Mesenchymal stem cell (in vitro differentiated cells and primary cell): ENCODE measurements at regions not wholly inside any gene's neighbourhood (a gene's known extent, or its start where the extent isn't known, plus 50 kb on each side); places are given as distances from the start of the nearest gene placed in this dataset.

Experiments used
- DNase-seq: peaks from one replicate; pipeline ENCODE4 v3.0.0-alpha.2; 2013
- H2AFZ ChIP-seq: one replicate; pipeline ENCODE4 v1.6.1; 2013; ENCODE audit warnings: low read depth, mild to moderate bottlenecking, control low read depth, inconsistent platforms, low read length, moderate library complexity
- H2AK5ac ChIP-seq: 2 replicates; pipeline ENCODE4 v1.6.1; 2013; ENCODE audit warnings: low read length, moderate library complexity, mild to moderate bottlenecking, inconsistent platforms; ENCODE audit not compliant: severe bottlenecking
- H2BK120ac ChIP-seq: one replicate; pipeline ENCODE4 v1.6.1; 2013; ENCODE audit warnings: low read depth, mild to moderate bottlenecking, inconsistent platforms, low read length, moderate library complexity
- H2BK12ac ChIP-seq, 2 experiments: one replicate each; pipeline ENCODE4 v1.6.1; 2013; ENCODE audit warnings: inconsistent platforms in 2 of 2, low read length in 2 of 2, mild to moderate bottlenecking in 2 of 2, moderate library complexity in 2 of 2, control low read depth in 1 of 2
- H2BK15ac ChIP-seq: one replicate; pipeline ENCODE4 v1.6.1; 2013; ENCODE audit warnings: mild to moderate bottlenecking, low read depth, inconsistent platforms; ENCODE audit not compliant: poor library complexity, severe bottlenecking
- H2BK5ac ChIP-seq: 2 replicates; pipeline ENCODE4 v1.6.1; 2013; ENCODE audit warnings: low read depth, mild to moderate bottlenecking, low read length, control low read depth, inconsistent platforms; ENCODE audit not compliant: poor library complexity, severe bottlenecking
- H3K14ac ChIP-seq, 2 experiments: one replicate each; pipeline ENCODE4 v1.6.1; 2013; ENCODE audit warnings: inconsistent platforms in 2 of 2, low read length in 2 of 2, control low read depth in 1 of 2, mild to moderate bottlenecking in 1 of 2, moderate library complexity in 1 of 2
- H3K18ac ChIP-seq, 2 experiments: one replicate each; pipeline ENCODE4 v1.6.1; 2013; ENCODE audit warnings: inconsistent platforms in 2 of 2, low read length in 2 of 2, control low read depth in 1 of 2, low read depth in 1 of 2, mild to moderate bottlenecking in 1 of 2
- H3K23ac ChIP-seq, 2 experiments: one replicate each; pipeline ENCODE4 v1.6.1; 2013; ENCODE audit warnings: inconsistent platforms in 2 of 2, low read length in 2 of 2, mild to moderate bottlenecking in 2 of 2, moderate library complexity in 2 of 2, control low read depth in 1 of 2
- H3K27ac ChIP-seq: 2 replicates; pipeline ENCODE4 v1.5.1; 2013; ENCODE audit warnings: mild to moderate bottlenecking, moderate library complexity, low read length, control low read depth, inconsistent platforms; ENCODE audit not compliant: poor library complexity, severe bottlenecking
- H3K27me3 ChIP-seq, 2 experiments: 2 replicates each; pipeline versions ENCODE4 v1.6.1 to v1.7.0; 2013; ENCODE audit warnings: low read length in 2 of 2, mild to moderate bottlenecking in 2 of 2, moderate library complexity in 2 of 2, control low read depth in 1 of 2, inconsistent platforms in 1 of 2; ENCODE audit not compliant: control insufficient read depth in 1 of 2, insufficient read depth in 1 of 2
- H3K36me3 ChIP-seq, 2 experiments: 2 replicates each; pipeline versions ENCODE4 v1.6.1 to v1.7.0; 2013; ENCODE audit warnings: low read length in 2 of 2, control low read depth in 1 of 2, inconsistent platforms in 1 of 2, low read depth in 1 of 2, mild to moderate bottlenecking in 1 of 2; ENCODE audit not compliant: insufficient read depth in 2 of 2, control insufficient read depth in 1 of 2
- H3K4ac ChIP-seq, 2 experiments: one replicate each; pipeline ENCODE4 v1.6.1; 2013; ENCODE audit warnings: inconsistent platforms in 2 of 2, low read length in 2 of 2, mild to moderate bottlenecking in 2 of 2, moderate library complexity in 2 of 2, control low read depth in 1 of 2, low read depth in 1 of 2
- H3K4me1 ChIP-seq: 2 replicates; pipeline ENCODE4 v1.6.1; 2013; ENCODE audit warnings: low read depth, low read length, control low read depth; ENCODE audit not compliant: control insufficient read depth, insufficient read depth
- H3K4me2 ChIP-seq: 2 replicates; pipeline ENCODE4 v1.6.1; 2013; ENCODE audit warnings: low read length, mild to moderate bottlenecking, inconsistent platforms; ENCODE audit not compliant: poor library complexity, severe bottlenecking
- H3K4me3 ChIP-seq, 2 experiments: 2 replicates each; pipeline versions ENCODE4 v1.5.1 to v1.7.0; 2013; ENCODE audit warnings: low read length in 2 of 2, mild to moderate bottlenecking in 2 of 2, control low read depth in 1 of 2, low read depth in 1 of 2; ENCODE audit not compliant: insufficient read depth in 1 of 2
- H3K79me1 ChIP-seq: replicated peaks from 2 replicates; pipeline ENCODE4 v1.6.1; 2013; ENCODE audit warnings: mild to moderate bottlenecking, control low read depth, low read length, inconsistent platforms; ENCODE audit not compliant: poor library complexity, severe bottlenecking
- H3K9ac ChIP-seq: 2 replicates; pipeline ENCODE4 v1.7.0; 2013; ENCODE audit warnings: mild to moderate bottlenecking, low read length, moderate library complexity
- H3K9me3 ChIP-seq: 2 replicates; pipeline ENCODE4 v1.7.0; 2013; ENCODE audit warnings: mild to moderate bottlenecking, low read length; ENCODE audit not compliant: control insufficient read depth
- H4K8ac ChIP-seq: one replicate; pipeline ENCODE4 v1.6.1; 2013; ENCODE audit warnings: inconsistent platforms, mild to moderate bottlenecking, low read length, moderate library complexity
- H4K91ac ChIP-seq: one replicate; pipeline ENCODE4 v1.6.1; 2013; ENCODE audit warnings: mild to moderate bottlenecking, low read length, inconsistent platforms
- WGBS: methylation state at CpG from one replicate; pipeline ENCODE4 v1.1.7; 2013; ENCODE audit warnings: mixed read lengths; 5-methylcytosine and 5-hydroxymethylcytosine counted together

DNA sequence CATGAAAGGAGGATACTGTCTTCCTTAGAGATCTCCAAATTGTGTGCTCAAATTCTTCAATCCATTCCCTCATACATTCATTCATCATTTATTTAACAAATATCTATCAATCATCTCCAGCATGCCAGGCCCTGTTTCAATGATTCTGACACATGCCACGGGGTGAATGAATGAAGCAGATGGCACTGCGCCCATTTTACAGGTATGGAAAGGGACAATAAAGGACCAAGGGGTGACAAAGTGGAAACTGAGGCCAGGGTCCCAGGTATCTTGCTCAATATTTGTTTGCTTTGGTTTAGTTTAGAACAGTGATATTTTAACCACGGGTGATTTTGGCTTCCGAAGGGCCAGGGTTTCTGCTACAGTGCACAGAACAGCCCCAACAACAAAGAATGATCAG is 321.6 kb upstream of the RUNX1 start:
- H3K36me3 ChIP-seq: no peaks in the 10 kb centered on the region
- no peak overlapping the region for H3K4me2 ChIP-seq
- no peak for DNase-seq
- no peak overlapping the region for H3K23ac ChIP-seq
- H3K14ac ChIP-seq: no peak overlapping the region
- H3K4me3 ChIP-seq: no peak overlapping the region
- no peak overlapping the region for H4K8ac ChIP-seq
- no peak overlapping the region for H3K9ac ChIP-seq
- H2BK12ac ChIP-seq: no peak overlapping the region
- H3K4ac ChIP-seq: no peak overlapping the region
- no peaks in the 10 kb centered on the region for H3K79me1 ChIP-seq
- no peak overlapping the region for H2AFZ ChIP-seq
- H3K4me1 ChIP-seq: no peaks in the 10 kb centered on the region
- H3K27ac ChIP-seq: no peak overlapping the region
- no peak overlapping the region for H2BK5ac ChIP-seq
- WGBS: 98% methylated on average over 4 of the region's 4 CpGs
- no peaks in the 10 kb centered on the region for H3K9me3 ChIP-seq
- H3K18ac ChIP-seq: peak overlapping the region in 1 of 2 experiments; percentile 4
- no peak overlapping the region for H2AK5ac ChIP-seq
- H4K91ac ChIP-seq: no peak overlapping the region
- no peak overlapping the region for H2BK120ac ChIP-seq
- H3K27me3 ChIP-seq: no peaks in the 10 kb centered on the region
- H2BK15ac ChIP-seq: no peak overlapping the region

DNA sequence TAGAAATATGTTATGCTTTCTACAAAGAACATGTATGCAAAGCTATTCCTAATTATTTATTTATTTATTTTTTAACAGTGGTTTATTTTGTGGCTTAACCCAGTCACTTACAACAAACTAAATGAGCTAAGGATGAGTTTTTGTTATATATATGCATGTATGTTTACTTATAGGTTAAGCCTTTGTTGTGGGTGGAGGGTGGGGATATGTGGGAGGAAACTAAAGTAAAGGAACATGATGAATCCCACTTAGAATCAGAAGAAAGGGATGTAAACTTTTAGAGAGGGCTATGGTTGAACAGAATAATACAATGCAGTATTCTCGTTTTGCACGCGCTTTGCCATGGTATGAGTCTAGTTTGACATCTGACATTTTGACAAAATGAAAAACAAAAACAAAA is 321.0 kb upstream of the RUNX1 start:
- H3K18ac ChIP-seq: no peak overlapping the region
- no peak overlapping the region for H3K4me3 ChIP-seq
- no peak overlapping the region for H2AFZ ChIP-seq
- no CpG with 5 or more reads among the region's 3 CpGs for WGBS
- H3K9me3 ChIP-seq: no peaks in the 10 kb centered on the region
- H2BK120ac ChIP-seq: no peak overlapping the region
- no peak overlapping the region for H3K9ac ChIP-seq
- no peaks in the 10 kb centered on the region for H3K79me1 ChIP-seq
- H3K4me2 ChIP-seq: no peak overlapping the region
- no peak overlapping the region for H3K27ac ChIP-seq
- H3K36me3 ChIP-seq: no peaks in the 10 kb centered on the region
- H2BK5ac ChIP-seq: no peak overlapping the region
- no peaks in the 10 kb centered on the region for H3K27me3 ChIP-seq
- no peak overlapping the region for H3K4ac ChIP-seq
- H2BK15ac ChIP-seq: no peak overlapping the region
- no peak overlapping the region for H4K91ac ChIP-seq
- H3K23ac ChIP-seq: no peak overlapping the region
- H3K14ac ChIP-seq: no peak overlapping the region
- no peak overlapping the region for H2AK5ac ChIP-seq
- no peak overlapping the region for H2BK12ac ChIP-seq
- DNase-seq: no peak
- H3K4me1 ChIP-seq: no peaks in the 10 kb centered on the region
- no peak overlapping the region for H4K8ac ChIP-seq

DNA sequence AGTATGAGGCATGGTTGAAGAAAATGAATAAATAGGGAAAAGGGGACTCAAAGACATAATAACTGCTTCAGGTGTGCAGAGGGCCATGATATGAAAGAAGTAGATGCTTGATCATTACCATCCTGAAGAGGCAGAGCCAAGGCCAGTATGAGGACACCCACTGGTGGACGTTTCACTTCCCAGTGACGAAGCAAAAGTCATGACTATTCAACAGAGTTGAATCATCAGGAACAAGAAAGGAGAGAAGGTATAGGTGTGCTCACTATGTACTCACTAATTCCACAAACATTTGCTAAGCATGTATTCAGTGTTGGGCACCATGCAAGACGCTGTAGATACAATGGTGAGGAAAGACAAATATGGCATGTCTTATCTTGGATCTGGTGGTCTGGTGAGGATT is 319.2 kb upstream of the RUNX1 start:
- no peak overlapping the region for H2AK5ac ChIP-seq
- no peak overlapping the region for H3K14ac ChIP-seq
- H3K4me2 ChIP-seq: no peak overlapping the region
- H3K9me3 ChIP-seq: no peaks in the 10 kb centered on the region
- H2BK120ac ChIP-seq: no peak overlapping the region
- no peak overlapping the region for H2BK12ac ChIP-seq
- H3K4me1 ChIP-seq: no peaks in the 10 kb centered on the region
- H3K9ac ChIP-seq: no peak overlapping the region
- no peak overlapping the region for H2BK15ac ChIP-seq
- no peak overlapping the region for H3K4me3 ChIP-seq
- H3K18ac ChIP-seq: peak overlapping the region in 1 of 2 experiments; percentile 24
- H3K27ac ChIP-seq: no peak overlapping the region
- H3K79me1 ChIP-seq: no peaks in the 10 kb centered on the region
- H2BK5ac ChIP-seq: no peak overlapping the region
- 94% methylated on average over 3 of the region's 3 CpGs for WGBS
- no peak overlapping the region for H4K8ac ChIP-seq
- H3K36me3 ChIP-seq: no peaks in the 10 kb centered on the region
- no peak overlapping the region for H4K91ac ChIP-seq
- H3K4ac ChIP-seq: no peak overlapping the region
- no peak for DNase-seq
- no peaks in the 10 kb centered on the region for H3K27me3 ChIP-seq
- no peak overlapping the region for H3K23ac ChIP-seq
- no peak overlapping the region for H2AFZ ChIP-seq

DNA sequence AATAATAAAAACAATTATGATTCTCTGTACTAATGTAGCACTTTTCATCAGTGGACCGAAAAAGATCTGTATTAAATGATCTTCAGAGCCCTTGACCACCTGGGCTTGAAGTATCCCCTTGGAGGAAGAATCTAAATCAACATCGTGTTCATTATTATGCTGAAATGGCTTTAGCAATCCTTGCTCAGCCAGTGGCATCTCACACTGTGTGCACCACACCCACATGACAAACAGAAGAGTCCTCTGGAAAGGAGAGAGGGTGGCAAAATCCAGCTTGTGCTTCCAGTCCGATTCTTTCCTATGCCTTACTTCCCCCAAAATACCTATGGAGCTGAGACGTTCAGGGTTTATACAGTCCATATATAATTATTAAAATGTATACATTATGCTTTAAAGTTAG is 318.5 kb upstream of the RUNX1 start:
- Histone ChIP-seq H2BK120ac (no peak overlapping the region), H4K91ac (peak overlapping the region; percentile 74), H3K9me3 (no peaks in the 10 kb centered on the region), H3K4ac (peak overlapping the region in 1 of 2 experiments; percentile 60), H3K4me1 (no peaks in the 10 kb centered on the region), H3K14ac (no peak overlapping the region), H3K27me3 (no peaks in the 10 kb centered on the region), H2BK12ac (no peak overlapping the region), H2AFZ (no peak overlapping the region), H3K4me2 (no peak overlapping the region), H3K4me3 (no peak overlapping the region), H2BK15ac (no peak overlapping the region), H2BK5ac (no peak overlapping the region), H3K9ac (peak overlapping the region; percentile 76), H3K23ac (no peak overlapping the region), H3K36me3 (no peaks in the 10 kb centered on the region), H3K79me1 (no peaks in the 10 kb centered on the region), H3K27ac (no peak overlapping the region), H2AK5ac (no peak overlapping the region), H4K8ac (no peak overlapping the region), H3K18ac (no peak overlapping the region)
- DNase-seq: no peak
- 85% methylated on average over 2 of the region's 4 CpGs for WGBS
